VCaP (cell line): ENCODE measurements at regions not wholly inside any gene's neighbourhood (a gene's known extent, or its start where the extent isn't known, plus 50 kb on each side); places are given as distances from the start of the nearest gene placed in this dataset.

ENCODE experiments used
- H3K27ac ChIP-seq: fragments of 450-650 bp; 2 replicates; pipeline ENCODE4 v1.5.1; 2017
- CTCF ChIP-seq: fragments of 450-650 bp; conservative IDR thresholded peaks from 2 replicates; pipeline ENCODE4 v1.5.1; 2017; ENCODE audit warnings: mild to moderate bottlenecking, moderate library complexity

GRCh38 chr5:152676196-152676595 lies 271.1 kb upstream of the NMUR2 start:
- TF ChIP-seq CTCF: no peak

GRCh38 chr5:152683205-152683604 lies 278.1 kb upstream of the NMUR2 start:
- no peak for TF ChIP-seq CTCF

More at GRCh38 chr5:152676196-152676595, 271.1 kb upstream of the NMUR2 start:
- H3K27ac ChIP-seq: no peak overlapping the region

GRCh38 chr5:152686931-152687330 lies 281.9 kb upstream of the NMUR2 start:
- no peak for TF ChIP-seq CTCF
- no peak overlapping the region for H3K27ac ChIP-seq

More at GRCh38 chr5:152683205-152683604, 278.1 kb upstream of the NMUR2 start:
- no peak overlapping the region for H3K27ac ChIP-seq

GRCh38 chr5:152688561-152689249 lies 283.6 kb upstream of the NMUR2 start:
- no peak for TF ChIP-seq CTCF
- H3K27ac ChIP-seq: no peak overlapping the region

- TF ChIP-seq CTCF: no peak
- no peak overlapping the region for H3K27ac ChIP-seq
These were observed 284.2 kb upstream of the NMUR2 start for GRCh38 chr5:152689250-152689711.

GRCh38 chr5:152694231-152694630 lies 289.2 kb upstream of the NMUR2 start:
- no peak overlapping the region for H3K27ac ChIP-seq
- no peak for TF ChIP-seq CTCF

GRCh38 chr5:152701305-152701949 lies 296.3 kb upstream of the NMUR2 start:
- H3K27ac ChIP-seq: no peak overlapping the region
- TF ChIP-seq CTCF: no peak
